Psoas muscle (tissue), 7 donors: ENCODE measurements at regions not wholly inside any gene's neighbourhood (a gene's known extent, or its start where the extent isn't known, plus 50 kb on each side); places are given as distances from the start of the nearest gene placed in this dataset.

ENCODE experiments used
- ATAC-seq, 4 donors: fragments of 200-7000 bp; cut with Tn5 transposase; one replicate each; pipeline ENCODE4 v1.9.1; 2020; ENCODE audit warnings: moderate library complexity in 3 of 4, mild to moderate bottlenecking in 2 of 4
- DNase-seq, 2 donors: peaks; one replicate each; pipeline ENCODE4 v3.0.0-alpha.2; 2020
- H3K27ac ChIP-seq: fragments of 200-600 bp; one replicate; pipeline ENCODE4 v1.8.0; 2022
- H3K27me3 ChIP-seq, 3 donors: fragments of 200-600 bp in 1 of 3; one replicate each; pipeline versions ENCODE4 v1.6.1 to v1.8.0; 2013 to 2022; ENCODE audit warnings: low read length in 2 of 3, mild to moderate bottlenecking in 2 of 3, moderate library complexity in 1 of 3; ENCODE audit not compliant: insufficient read depth in 3 of 3
- H3K36me3 ChIP-seq, 2 donors: fragments of 200-600 bp in 1 of 2; one replicate each; pipeline versions ENCODE4 v1.6.1 to v1.8.0; 2013 to 2022; ENCODE audit warnings: low read depth in 1 of 2, mild to moderate bottlenecking in 1 of 2, moderate library complexity in 1 of 2; ENCODE audit not compliant: insufficient read depth in 1 of 2
- H3K4me1 ChIP-seq: fragments of 200-600 bp; one replicate; pipeline ENCODE4 v1.8.0; 2022
- H3K4me3 ChIP-seq: fragments of 200-600 bp; one replicate; pipeline ENCODE4 v1.8.0; 2022; ENCODE audit warnings: mild to moderate bottlenecking
- H3K9me3 ChIP-seq: fragments of 200-600 bp; one replicate; pipeline ENCODE4 v1.8.0; 2022
- WGBS, 3 donors: extraction: QIAGEN DNeasy Blood & Tissue Kit; methylation state at CpG; one replicate each; pipeline versions ENCODE4 v1.1.6 to v1.1.7; 2013; 5-methylcytosine and 5-hydroxymethylcytosine counted together
- intact Hi-C, 2 donors: fragments of 100-400 bp; cut with DNase I; formaldehyde crosslinking; loops; one replicate each; pipeline versions ENCODE4 v1.11.0 to v1.14.2; 2022
- TF ChIP-seq, protein P1 (sequence below): fragments of 200-600 bp; IDR thresholded peaks from one replicate; pipeline ENCODE4 v1.8.0; 2022; ENCODE audit warnings: antibody characterized with exemption
- donor health status: healthy with polysubstance abuse.
- donor health status: DM: no; HTN: no; CAD: no; lungs with moderate emphysema.
- donor health status: Bipolar disorder and iron deficiency.
- donor health status: healthy.
- donor health status: DM: yes; HTN: yes; CAD: no.
- donor health status: DM: no; HTN: no; CAD: no.
- donor health status: DM: yes; HTN: yes; CAD: no.

DNA sequence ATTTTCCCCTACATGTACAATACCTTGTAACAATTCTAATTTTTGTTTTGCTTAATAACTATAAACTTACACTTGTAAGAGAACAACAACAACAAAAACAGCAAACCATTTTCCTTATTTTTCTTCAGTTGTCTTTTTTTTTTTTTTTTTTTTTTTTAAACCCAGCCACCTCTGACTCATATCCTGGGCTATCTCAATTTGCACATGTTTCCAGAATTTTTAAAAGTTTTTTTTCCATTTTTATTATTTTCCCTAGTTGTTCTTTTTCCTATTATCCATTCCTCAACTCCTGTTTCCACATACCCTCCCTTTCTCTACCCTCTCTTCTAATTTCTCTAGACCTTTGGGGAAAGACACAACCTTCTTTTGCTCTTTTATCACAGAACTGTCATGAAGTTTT lies 112.5 kb downstream of the EFEMP1 start:
- Histone ChIP-seq H3K36me3 (no peaks in the 10 kb centered on the region), H3K9me3 (no peaks in the 10 kb centered on the region), H3K27ac (no peak overlapping the region), H3K4me1 (no peaks in the 10 kb centered on the region), H3K27me3 (no peaks in the 10 kb centered on the region), H3K4me3 (no peak overlapping the region)
- intact Hi-C loops, result no loop called here
- TF ChIP-seq, protein P1, sequence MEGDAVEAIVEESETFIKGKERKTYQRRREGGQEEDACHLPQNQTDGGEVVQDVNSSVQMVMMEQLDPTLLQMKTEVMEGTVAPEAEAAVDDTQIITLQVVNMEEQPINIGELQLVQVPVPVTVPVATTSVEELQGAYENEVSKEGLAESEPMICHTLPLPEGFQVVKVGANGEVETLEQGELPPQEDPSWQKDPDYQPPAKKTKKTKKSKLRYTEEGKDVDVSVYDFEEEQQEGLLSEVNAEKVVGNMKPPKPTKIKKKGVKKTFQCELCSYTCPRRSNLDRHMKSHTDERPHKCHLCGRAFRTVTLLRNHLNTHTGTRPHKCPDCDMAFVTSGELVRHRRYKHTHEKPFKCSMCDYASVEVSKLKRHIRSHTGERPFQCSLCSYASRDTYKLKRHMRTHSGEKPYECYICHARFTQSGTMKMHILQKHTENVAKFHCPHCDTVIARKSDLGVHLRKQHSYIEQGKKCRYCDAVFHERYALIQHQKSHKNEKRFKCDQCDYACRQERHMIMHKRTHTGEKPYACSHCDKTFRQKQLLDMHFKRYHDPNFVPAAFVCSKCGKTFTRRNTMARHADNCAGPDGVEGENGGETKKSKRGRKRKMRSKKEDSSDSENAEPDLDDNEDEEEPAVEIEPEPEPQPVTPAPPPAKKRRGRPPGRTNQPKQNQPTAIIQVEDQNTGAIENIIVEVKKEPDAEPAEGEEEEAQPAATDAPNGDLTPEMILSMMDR, result no peak
- no peak for DNase-seq
- no peak for ATAC-seq

DNA sequence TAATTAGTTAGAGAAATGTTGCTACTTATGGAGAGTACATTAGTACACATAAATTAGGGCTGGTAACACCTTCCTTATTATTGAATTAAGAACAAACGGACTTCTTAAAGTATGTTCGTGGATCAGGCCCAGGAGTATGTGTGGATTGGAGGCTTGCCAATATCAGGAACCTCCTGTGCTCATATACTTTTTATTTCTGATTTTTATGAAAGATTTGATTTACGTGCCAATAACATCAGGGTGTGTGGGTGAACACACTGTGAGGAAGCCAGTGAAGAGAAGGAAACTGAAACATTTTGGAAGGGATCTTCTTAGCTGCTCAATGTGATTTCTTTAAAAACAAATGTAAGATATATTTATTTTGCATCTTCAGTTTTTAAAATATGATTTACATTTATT lies 113.0 kb downstream of the EFEMP1 start:
- Histone ChIP-seq H3K4me3 (no peak overlapping the region), H3K27ac (no peak overlapping the region), H3K4me1 (no peaks in the 10 kb centered on the region), H3K9me3 (no peaks in the 10 kb centered on the region), H3K36me3 (no peaks in the 10 kb centered on the region), H3K27me3 (no peaks in the 10 kb centered on the region)
- TF ChIP-seq, protein P1, result no peak
- intact Hi-C loops, result no loop called here
- DNase-seq (no peak), ATAC-seq (no peak)
- 55 to 63% (median 63%) methylated on average over 3 of the region's 3 CpGs for WGBS, 3 donors

DNA sequence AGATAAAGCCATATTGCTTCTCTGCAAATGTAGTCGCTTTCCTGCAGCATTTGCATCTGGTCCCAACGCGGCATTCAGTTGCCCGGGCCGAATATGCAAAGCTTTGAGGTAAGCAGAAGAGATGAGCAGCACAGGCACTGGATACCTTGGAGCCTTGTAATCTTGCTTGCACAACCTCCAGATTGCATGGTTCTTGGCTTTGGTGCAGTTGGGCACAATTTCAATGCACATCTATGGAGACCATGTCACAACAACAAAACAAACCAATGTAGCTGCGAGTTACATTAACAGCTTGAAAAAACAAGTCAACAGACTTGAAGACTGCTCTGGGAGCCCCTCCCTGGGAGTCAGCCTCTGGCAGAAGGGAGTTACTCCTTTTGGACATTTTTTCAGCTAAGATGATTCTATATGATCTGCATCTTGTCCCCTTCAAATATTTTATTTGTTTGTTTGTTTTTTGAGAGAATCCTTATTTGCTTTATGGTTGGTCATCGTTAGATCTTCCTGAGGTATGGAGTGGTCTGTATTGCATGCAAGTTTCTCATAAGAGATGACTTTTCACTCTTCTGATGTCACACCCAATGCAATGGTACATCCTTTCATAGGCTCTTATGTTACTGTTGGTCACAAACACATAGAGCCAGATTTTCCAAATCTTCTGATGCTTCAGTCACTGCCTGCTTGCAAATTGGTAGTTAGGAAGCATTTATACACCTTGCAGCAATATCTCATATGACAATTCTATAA lies 113.5 kb downstream of the EFEMP1 start:
- Histone ChIP-seq H3K4me3 (no peak overlapping the region), H3K27me3 (no peaks in the 10 kb centered on the region), H3K9me3 (no peaks in the 10 kb centered on the region), H3K27ac (no peak overlapping the region), H3K4me1 (no peaks in the 10 kb centered on the region), H3K36me3 (no peaks in the 10 kb centered on the region)
- TF ChIP-seq, protein P1, result no peak
- intact Hi-C loops, result no loop called here
- WGBS, 3 donors, result 43 to 68% (median 52%) methylated on average over 7 of the region's 7 CpGs
- ATAC-seq (peak in 3 of 4 donors; percentile 50 to 88 (median 68)), DNase-seq (peak; percentile 45 to 53)

DNA sequence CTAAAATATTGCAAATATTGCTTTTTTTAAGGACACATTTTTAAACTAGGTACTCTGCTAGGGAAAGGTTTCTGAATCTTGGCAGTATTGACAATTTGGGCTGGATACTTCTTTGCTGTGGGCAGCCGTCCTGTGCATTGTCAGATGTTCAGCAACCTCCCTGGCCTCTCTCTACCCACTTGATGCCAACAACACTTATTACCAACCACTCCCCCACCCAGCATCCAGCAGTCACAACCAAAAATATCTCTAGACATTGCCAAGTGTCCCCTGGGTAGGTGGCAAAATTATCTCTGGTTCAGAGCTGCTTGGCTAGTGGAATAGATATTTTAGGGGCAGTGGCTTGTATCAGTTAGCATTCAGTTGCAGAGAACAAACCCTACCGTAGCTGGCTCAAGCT lies 114.3 kb upstream of the PNPT1 start:
- H3K9me3 ChIP-seq, result no peaks in the 10 kb centered on the region
- peak in 1 of 4 donors; percentile 26 for ATAC-seq
- no peak overlapping the region for H3K27ac ChIP-seq
- intact Hi-C loops, result no loop called here
- whole genome bisulfite sequencing, 3 donors, result 16 to 63% (median 37%) methylated on average over 2 of the region's 2 CpGs
- DNase-seq, result no peak
- H3K4me3 ChIP-seq, result no peak overlapping the region
- H3K4me1 ChIP-seq, result no peaks in the 10 kb centered on the region
- no peaks in the 10 kb centered on the region for H3K27me3 ChIP-seq
- H3K36me3 ChIP-seq, result no peaks in the 10 kb centered on the region
- TF ChIP-seq, protein P1, result no peak

DNA sequence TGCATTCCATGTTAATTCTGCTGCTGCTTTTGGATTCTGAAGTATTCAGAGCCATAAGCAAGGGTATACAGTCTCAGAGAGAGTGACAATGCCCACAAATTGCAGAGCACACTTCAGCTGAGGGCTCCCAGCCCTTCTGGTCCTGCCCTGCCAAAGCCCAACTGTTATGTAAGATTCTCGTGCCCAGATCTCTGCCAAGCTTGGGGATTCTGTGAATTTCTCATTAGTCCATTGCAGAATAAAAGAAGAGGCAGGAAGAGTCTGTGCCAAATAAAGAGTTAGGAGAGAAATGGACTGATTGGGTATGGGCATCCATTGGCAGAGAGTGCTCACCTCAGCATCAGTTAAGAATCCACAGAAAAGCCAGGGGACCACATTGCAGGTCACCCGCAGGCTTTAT lies 112.0 kb upstream of the PNPT1 start:
- TF ChIP-seq, protein P1, result no peak
- Histone ChIP-seq H3K9me3 (no peaks in the 10 kb centered on the region), H3K4me1 (no peaks in the 10 kb centered on the region), H3K36me3 (no peaks in the 10 kb centered on the region), H3K4me3 (no peak overlapping the region), H3K27me3 (no peaks in the 10 kb centered on the region), H3K27ac (no peak overlapping the region)
- intact Hi-C loops, result no loop called here
- DNase-seq (no peak), ATAC-seq (no peak)
- 47 to 60% (median 49%) methylated on average over 2 of the region's 2 CpGs for WGBS, 3 donors
